Common myeloid progenitor, CD34-positive (primary cell): ENCODE measurements at regions not wholly inside any gene's neighbourhood (a gene's known extent, or its start where the extent isn't known, plus 50 kb on each side); places are given as distances from the start of the nearest gene placed in this dataset.

ENCODE experiments used
- CTCF ChIA-PET: fragments of 350-600 bp; sonication (Branson Sonifier 250); formaldehyde crosslinking; loops from one replicate; lab custom pipeline; 2021; ENCODE audit warnings: antibody characterized with exemption; lab: Charles Lee
- POLR2A ChIA-PET: fragments of 350-600 bp; sonication (Branson Sonifier 250); formaldehyde crosslinking; loops from one replicate; lab custom pipeline; 2021; ENCODE audit warnings: antibody characterized with exemption; lab: Charles Lee
- DNase-seq, 3 donors: peaks; one replicate each; pipeline versions ENCODE4 v3.0.0 to v3.0.0-alpha.2; 2013
- H3K27ac ChIP-seq, 2 experiments: 1 replicate in 1 of 2; 2 replicates in 1 of 2; pipeline ENCODE4 v1.7.0; 2013; ENCODE audit warnings: inconsistent platforms in 2 of 2, low read length in 2 of 2, mild to moderate bottlenecking in 2 of 2, low read depth in 1 of 2, moderate library complexity in 1 of 2; ENCODE audit not compliant: severe bottlenecking in 2 of 2, insufficient read depth in 1 of 2, poor library complexity in 1 of 2
- H3K27me3 ChIP-seq, 5 experiments: replicated peaks in 2 of 5; 1 replicate in 3 of 5; 2 replicates in 2 of 5; pipeline versions ENCODE4 v1.6.1 to v1.7.0; 2013; ENCODE audit warnings: low read length in 4 of 5, mild to moderate bottlenecking in 2 of 5, moderate library complexity in 2 of 5, inconsistent platforms in 1 of 5; ENCODE audit not compliant: insufficient read depth in 5 of 5, control insufficient read depth in 4 of 5
- H3K36me3 ChIP-seq, 4 experiments: 1 replicate in 2 of 4; 2 replicates in 2 of 4; pipeline versions ENCODE4 v1.6.1 to v1.7.0; 2013; ENCODE audit warnings: low read length in 3 of 4, control low read depth in 1 of 4, mild to moderate bottlenecking in 1 of 4; ENCODE audit not compliant: control insufficient read depth in 4 of 4, insufficient read depth in 4 of 4
- H3K4me1 ChIP-seq, 4 experiments: 1 replicate in 3 of 4; 2 replicates in 1 of 4; pipeline versions ENCODE4 v1.6.1 to v1.7.1; 2013; ENCODE audit warnings: low read length in 3 of 4, mild to moderate bottlenecking in 3 of 4, control low read depth in 1 of 4, inconsistent platforms in 1 of 4, moderate library complexity in 1 of 4; ENCODE audit not compliant: control insufficient read depth in 4 of 4, insufficient read depth in 4 of 4; ENCODE audit errors: control extremely low read depth in 1 of 4
- H3K4me3 ChIP-seq, 7 experiments: 1 replicate in 4 of 7; 2 replicates in 3 of 7; pipeline versions ENCODE4 v1.5.1 to v1.7.0; 2013; ENCODE audit warnings: mild to moderate bottlenecking in 7 of 7, low read length in 6 of 7, moderate library complexity in 6 of 7, inconsistent platforms in 2 of 7, low read depth in 2 of 7, control low read depth in 1 of 7; ENCODE audit not compliant: insufficient read depth in 4 of 7, control insufficient read depth in 1 of 7; ENCODE audit errors: extremely low read depth in 1 of 7
- H3K9me3 ChIP-seq, 5 experiments: 1 replicate in 4 of 5; 2 replicates in 1 of 5; pipeline versions ENCODE4 v1.6.1 to v1.7.1; 2013; ENCODE audit warnings: low read length in 4 of 5, mild to moderate bottlenecking in 2 of 5, inconsistent platforms in 1 of 5, low read depth in 1 of 5, moderate library complexity in 1 of 5; ENCODE audit not compliant: control insufficient read depth in 4 of 5, insufficient read depth in 2 of 5; ENCODE audit errors: control extremely low read depth in 1 of 5
- WGBS: methylation state at CpG from one replicate; pipeline ENCODE4 v1.1.5; 2013; ENCODE audit not compliant: insufficient coverage; 5-methylcytosine and 5-hydroxymethylcytosine counted together

DNA sequence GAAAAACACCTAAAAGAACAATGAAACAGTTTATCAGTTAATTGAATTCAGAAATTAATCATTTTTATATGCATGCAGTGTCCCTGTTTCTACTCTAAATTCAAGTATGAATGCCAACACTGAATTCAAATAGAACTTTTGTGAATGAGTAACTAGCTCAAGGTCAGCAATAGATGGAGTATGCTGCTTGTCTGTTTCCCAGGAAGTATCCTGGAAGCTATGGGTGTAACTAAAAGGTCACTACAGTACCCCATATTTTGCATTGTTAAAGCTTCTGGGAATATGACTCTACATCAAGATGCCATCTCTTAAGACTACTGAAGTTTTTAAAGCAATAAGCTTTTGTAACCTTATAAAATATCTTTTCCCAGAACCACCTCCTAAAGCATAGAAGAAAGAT, 681.4 kb upstream of the FBXO33 start:
- CTCF ChIA-PET, result no interaction called here
- Histone ChIP-seq H3K27ac (no peak overlapping the region), H3K9me3 (no peaks in the 10 kb centered on the region), H3K4me3 (no peak overlapping the region), H3K4me1 (no peaks in the 10 kb centered on the region), H3K27me3 (no peaks in the 10 kb centered on the region), H3K36me3 (no peaks in the 10 kb centered on the region)
- DNase-seq, result no peak
- POLR2A ChIA-PET, result no interaction called here

DNA sequence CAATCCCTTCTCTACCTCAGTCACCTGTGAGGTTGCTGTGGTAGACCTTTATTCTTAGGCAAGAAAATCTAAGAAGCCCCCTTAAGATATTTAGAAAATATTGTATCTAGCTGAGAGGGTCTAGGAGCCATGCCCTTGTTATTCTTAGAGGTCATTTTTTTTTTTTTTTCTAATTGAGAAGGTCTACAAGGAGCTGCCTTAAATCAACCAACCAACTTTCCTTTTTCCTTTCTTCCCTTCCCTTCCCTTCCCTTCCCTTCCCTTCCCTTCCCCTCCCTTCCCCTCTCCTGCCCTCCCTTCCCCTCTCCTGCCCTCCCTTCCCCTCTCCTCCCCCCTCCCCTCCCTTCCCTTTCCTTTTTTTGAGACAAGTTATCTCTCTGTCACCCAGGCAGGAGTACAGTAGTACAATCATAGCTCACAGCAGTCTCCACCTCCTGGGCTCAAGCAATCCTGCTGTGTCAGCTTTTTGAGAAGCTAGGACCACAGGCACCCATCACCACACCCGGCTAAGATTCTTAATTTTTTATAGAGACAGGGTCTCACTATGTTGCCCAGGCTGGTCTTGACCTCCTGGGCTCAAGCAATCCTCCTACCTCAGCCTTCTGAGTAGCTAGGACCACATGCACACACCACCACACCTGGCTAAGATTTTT, 668.4 kb upstream of the FBXO33 start:
- POLR2A ChIA-PET, result no interaction called here
- no peak for DNase-seq
- CTCF ChIA-PET, result no interaction called here

DNA sequence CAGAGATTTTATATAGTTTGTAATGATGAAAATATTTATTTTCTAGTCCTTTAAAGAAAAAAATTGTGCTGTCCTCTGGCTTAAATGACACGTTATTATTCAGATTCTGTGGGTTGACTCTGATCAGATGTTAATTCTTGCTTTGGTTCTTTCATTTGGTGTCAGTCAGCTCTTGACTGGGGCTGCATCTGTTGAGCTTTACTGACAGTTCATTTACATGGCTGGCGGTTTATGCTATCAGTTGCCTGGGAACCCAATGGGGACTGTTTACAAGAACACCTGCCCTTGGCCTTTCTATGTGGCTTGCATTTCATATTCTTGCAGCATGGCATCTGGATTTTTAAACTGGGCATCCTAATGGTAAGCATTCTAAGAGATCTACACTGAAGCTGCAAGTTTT, 667.1 kb upstream of the FBXO33 start:
- H3K9me3 ChIP-seq, result no peaks in the 10 kb centered on the region
- CTCF ChIA-PET, result no interaction called here
- 80% methylated on average over 2 of the region's 2 CpGs for WGBS
- no peaks in the 10 kb centered on the region for H3K4me1 ChIP-seq
- no peak for DNase-seq
- H3K27me3 ChIP-seq, result no peaks in the 10 kb centered on the region
- H3K27ac ChIP-seq, result no peak overlapping the region
- H3K4me3 ChIP-seq, result no peak overlapping the region
- POLR2A ChIA-PET, result no interaction called here
- no peaks in the 10 kb centered on the region for H3K36me3 ChIP-seq

More for the DNA sequence above, 668.4 kb upstream of the FBXO33 start:
- Histone ChIP-seq H3K27me3 (no peaks in the 10 kb centered on the region), H3K36me3 (no peaks in the 10 kb centered on the region), H3K9me3 (no peaks in the 10 kb centered on the region), H3K27ac (no peak overlapping the region), H3K4me1 (no peaks in the 10 kb centered on the region), H3K4me3 (no peak overlapping the region)
- 90% methylated on average over 1 of the region's 1 CpG for WGBS

DNA sequence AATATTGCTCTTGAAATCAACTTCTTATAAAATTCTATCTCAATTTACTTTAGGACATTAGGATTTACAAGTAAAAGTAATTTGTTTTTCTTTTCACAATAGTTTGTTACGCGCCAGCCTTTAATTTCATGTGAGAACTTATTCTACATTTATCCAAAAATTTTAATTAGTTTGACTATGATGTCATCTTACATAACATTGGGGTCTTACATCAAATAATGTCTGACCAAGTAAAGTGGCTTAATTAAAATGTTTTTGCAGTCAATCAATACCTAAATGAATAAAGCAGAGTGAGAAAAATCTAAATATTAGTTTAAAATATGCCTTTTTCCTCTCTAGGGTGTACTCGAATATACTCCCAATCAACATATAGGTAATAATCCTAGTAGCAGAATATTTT, 666.2 kb upstream of the FBXO33 start:
- Histone ChIP-seq H3K27me3 (no peaks in the 10 kb centered on the region), H3K4me1 (no peaks in the 10 kb centered on the region), H3K36me3 (no peaks in the 10 kb centered on the region), H3K27ac (no peak overlapping the region), H3K9me3 (no peaks in the 10 kb centered on the region), H3K4me3 (no peak overlapping the region)
- no CpG with 5 or more reads among the region's 3 CpGs for WGBS
- POLR2A ChIA-PET, result no interaction called here
- no peak for DNase-seq
- CTCF ChIA-PET, result no interaction called here

DNA sequence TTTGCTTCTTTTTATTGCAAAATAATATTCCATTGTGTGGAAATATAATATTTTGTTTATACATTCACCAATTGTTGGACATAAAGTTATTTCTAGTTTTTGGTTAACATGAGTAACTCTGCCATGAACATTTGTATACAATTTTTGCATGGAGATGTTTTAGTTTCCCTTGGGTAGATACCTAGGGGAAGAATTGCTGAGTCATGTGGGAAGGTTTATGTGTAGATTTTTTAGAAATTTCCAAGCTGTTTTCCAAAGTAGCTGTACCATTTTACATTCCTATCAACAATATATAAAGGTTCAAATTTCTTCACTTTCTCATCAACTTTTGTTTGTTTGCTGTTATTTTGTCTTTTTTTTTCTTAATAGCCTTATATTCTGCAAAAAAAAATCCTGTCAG, 664.7 kb upstream of the FBXO33 start:
- Histone ChIP-seq H3K4me3 (no peak overlapping the region), H3K27ac (no peak overlapping the region), H3K4me1 (no peaks in the 10 kb centered on the region), H3K27me3 (no peaks in the 10 kb centered on the region), H3K9me3 (no peaks in the 10 kb centered on the region), H3K36me3 (no peaks in the 10 kb centered on the region)
- POLR2A ChIA-PET, result no interaction called here
- DNase-seq, result no peak
- CTCF ChIA-PET, result no interaction called here

DNA sequence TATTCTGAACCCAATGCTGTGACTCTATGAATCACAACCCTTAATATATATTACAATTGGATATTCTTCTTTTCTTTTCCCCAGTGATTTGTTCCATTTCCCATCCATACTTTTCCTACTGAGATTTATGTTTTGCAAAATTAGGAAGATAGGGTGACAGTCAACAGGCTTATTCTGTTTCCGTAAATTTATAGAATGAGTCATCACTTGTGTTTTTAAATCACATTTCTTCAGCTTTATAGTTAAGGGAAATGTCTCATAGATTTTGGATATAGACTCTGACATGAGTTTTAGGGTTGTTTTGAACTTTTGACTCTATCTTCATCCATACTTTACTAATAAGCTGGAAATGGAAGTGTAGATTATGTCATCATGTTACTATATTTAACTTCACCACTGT, 661.6 kb upstream of the FBXO33 start:
- no peak for DNase-seq
- no peaks in the 10 kb centered on the region for H3K4me1 ChIP-seq
- no peaks in the 10 kb centered on the region for H3K36me3 ChIP-seq
- POLR2A ChIA-PET, result no interaction called here
- no peaks in the 10 kb centered on the region for H3K27me3 ChIP-seq
- no peak overlapping the region for H3K27ac ChIP-seq
- H3K9me3 ChIP-seq, result no peaks in the 10 kb centered on the region
- H3K4me3 ChIP-seq, result no peak overlapping the region
- CTCF ChIA-PET, result no interaction called here
- WGBS, result no CpG with 5 or more reads among the region's 1 CpG

DNA sequence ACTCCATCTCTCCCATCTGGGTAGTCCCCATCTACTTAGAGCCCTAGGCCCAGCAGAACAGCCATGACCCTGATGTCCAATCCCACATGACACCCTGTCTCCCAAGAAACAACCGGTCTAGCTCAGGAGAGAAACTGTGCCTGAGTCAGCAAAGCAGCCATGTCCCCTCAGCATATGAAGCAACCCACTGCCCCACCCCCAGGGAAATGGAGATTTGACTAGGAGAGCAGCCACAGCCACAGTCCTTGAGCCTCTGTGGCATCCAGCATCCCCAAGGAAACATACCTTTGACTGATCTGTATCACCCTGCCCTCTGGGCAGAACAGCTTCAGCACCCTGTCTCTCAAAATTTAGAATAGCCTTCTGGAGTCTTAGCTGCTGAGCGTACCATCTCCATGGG, 641.9 kb upstream of the FBXO33 start:
- WGBS, result 67% methylated on average over 1 of the region's 2 CpGs
- no peaks in the 10 kb centered on the region for H3K36me3 ChIP-seq

More for the DNA sequence above, 641.9 kb upstream of the FBXO33 start:
- CTCF ChIA-PET, result interaction anchor here (0.6 kb wide), 1 partner anchor 119 kb away, joined by 3 read pairs; no protein-coding TSS in a partner anchor
- Histone ChIP-seq H3K4me1 (no peaks in the 10 kb centered on the region), H3K27ac (no peak overlapping the region), H3K4me3 (no peak overlapping the region), H3K9me3 (no peaks in the 10 kb centered on the region), H3K27me3 (no peaks in the 10 kb centered on the region)
- no peak for DNase-seq
- POLR2A ChIA-PET, result no interaction called here
